IPS-20b (cell line): ENCODE measurements at regions not wholly inside any gene's neighbourhood (a gene's known extent, or its start where the extent isn't known, plus 50 kb on each side); places are given as distances from the start of the nearest gene placed in this dataset.

Experiments used
- H3K27ac ChIP-seq: one replicate; pipeline ENCODE4 v1.5.1; 2013; ENCODE audit warnings: low read length
- H3K27me3 ChIP-seq: 2 replicates; pipeline ENCODE4 v1.6.1; 2013; ENCODE audit warnings: mild to moderate bottlenecking, low read length, inconsistent platforms; ENCODE audit not compliant: insufficient read depth
- H3K36me3 ChIP-seq: 2 replicates; pipeline ENCODE4 v1.6.1; 2013; ENCODE audit warnings: low read depth, mild to moderate bottlenecking, inconsistent platforms, low read length, moderate library complexity; ENCODE audit not compliant: insufficient read depth
- H3K4me1 ChIP-seq: 2 replicates; pipeline ENCODE4 v1.6.1; 2013; ENCODE audit warnings: mild to moderate bottlenecking, control low read depth, inconsistent platforms, low read length, moderate library complexity; ENCODE audit not compliant: insufficient read depth
- H3K4me3 ChIP-seq: 2 replicates; pipeline ENCODE4 v1.5.1; 2013; ENCODE audit warnings: mild to moderate bottlenecking, low read length, inconsistent platforms
- H3K9ac ChIP-seq: 2 replicates; pipeline ENCODE4 v1.6.1; 2013; ENCODE audit warnings: low read depth, mild to moderate bottlenecking, inconsistent platforms, low read length, moderate library complexity
- H3K9me3 ChIP-seq: 2 replicates; pipeline ENCODE4 v1.6.1; 2013; ENCODE audit warnings: mild to moderate bottlenecking, low read depth, low read length, inconsistent platforms; ENCODE audit not compliant: insufficient read depth

DNA sequence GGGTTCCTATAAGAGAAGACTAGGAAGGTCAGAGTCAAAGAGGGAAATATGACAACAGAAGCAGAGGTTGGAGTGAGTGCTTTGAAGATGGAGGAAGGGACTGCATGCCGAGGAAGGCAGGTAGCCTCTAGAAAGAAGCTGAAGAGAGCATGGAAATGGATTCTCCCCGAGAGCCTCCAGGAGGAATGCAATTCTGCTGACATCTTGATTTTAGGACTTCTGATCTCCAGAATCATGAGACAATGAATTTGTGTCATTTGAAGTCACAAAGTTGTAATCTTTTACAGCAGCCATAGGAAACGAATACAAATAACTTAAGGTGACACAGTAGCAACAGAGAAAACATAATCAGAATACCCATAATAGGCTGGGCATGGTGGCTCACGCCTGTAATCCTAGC lies 69.2 kb upstream of the UBAC2 start:
- H3K9ac ChIP-seq = no peak overlapping the region
- H3K4me3 ChIP-seq = no peak overlapping the region
- no peaks in the 10 kb centered on the region for H3K27me3 ChIP-seq
- no peak overlapping the region for H3K27ac ChIP-seq
- H3K9me3 ChIP-seq = no peaks in the 10 kb centered on the region
- no peaks in the 10 kb centered on the region for H3K36me3 ChIP-seq
- H3K4me1 ChIP-seq = no peaks in the 10 kb centered on the region

GRCh38 chr13:99132295-99132835 lies 68.3 kb upstream of the UBAC2 start:
- H3K9me3 ChIP-seq = no peaks in the 10 kb centered on the region
- no peaks in the 10 kb centered on the region for H3K4me1 ChIP-seq
- H3K36me3 ChIP-seq = no peaks in the 10 kb centered on the region
- H3K9ac ChIP-seq = no peak overlapping the region
- H3K27me3 ChIP-seq = no peaks in the 10 kb centered on the region
- H3K27ac ChIP-seq = no peak overlapping the region
- no peak overlapping the region for H3K4me3 ChIP-seq

DNA sequence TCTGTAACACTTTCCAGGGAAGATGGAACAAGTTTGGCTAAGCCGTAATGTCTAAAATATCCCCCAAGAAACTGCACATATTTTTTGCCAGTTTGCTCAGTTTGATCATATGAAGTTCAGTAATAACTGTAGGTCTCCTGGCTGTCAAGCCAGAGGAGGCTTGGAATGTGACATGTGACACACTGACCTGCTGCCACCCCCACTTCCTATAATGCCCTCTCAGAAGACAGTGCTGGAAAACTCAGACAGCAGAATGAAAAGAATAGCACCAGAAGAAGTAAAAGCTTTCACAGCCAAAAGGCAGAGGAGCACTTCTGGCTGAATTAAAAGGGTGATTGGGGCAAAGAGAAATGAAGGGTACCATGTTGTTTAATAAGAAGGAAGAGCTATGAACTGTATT lies 67.4 kb upstream of the UBAC2 start:
- Histone ChIP-seq H3K9ac (no peak overlapping the region), H3K9me3 (no peaks in the 10 kb centered on the region), H3K36me3 (no peaks in the 10 kb centered on the region), H3K27me3 (no peaks in the 10 kb centered on the region), H3K27ac (no peak overlapping the region), H3K4me1 (no peaks in the 10 kb centered on the region), H3K4me3 (no peak overlapping the region)

GRCh38 chr13:99133848-99134247 lies 66.8 kb upstream of the UBAC2 start:
- Histone ChIP-seq H3K27ac (no peak overlapping the region), H3K4me3 (no peak overlapping the region), H3K4me1 (no peaks in the 10 kb centered on the region), H3K27me3 (no peaks in the 10 kb centered on the region), H3K9ac (no peak overlapping the region), H3K9me3 (no peaks in the 10 kb centered on the region), H3K36me3 (no peaks in the 10 kb centered on the region)

DNA sequence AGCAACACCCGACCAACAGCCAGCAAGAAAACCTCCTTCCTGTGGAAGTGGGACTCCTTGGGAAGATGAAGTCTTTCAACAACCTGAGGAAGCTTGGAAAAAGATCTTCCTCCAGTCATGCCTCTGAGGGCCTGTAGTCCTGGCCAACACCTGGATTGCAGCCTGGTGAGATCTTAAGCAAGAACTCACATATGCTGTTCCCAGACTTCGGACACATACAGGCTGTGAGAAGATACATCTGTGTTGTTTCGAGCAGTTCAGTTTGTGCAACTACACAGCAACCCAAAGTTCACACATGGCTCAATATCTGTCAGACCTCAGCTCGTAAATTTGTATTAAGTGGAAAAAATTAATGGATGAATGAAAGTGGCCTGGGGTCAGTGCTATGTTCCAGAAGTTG lies 65.1 kb upstream of the UBAC2 start:
- no peaks in the 10 kb centered on the region for H3K4me1 ChIP-seq
- H3K9ac ChIP-seq = no peak overlapping the region
- no peak overlapping the region for H3K4me3 ChIP-seq
- H3K36me3 ChIP-seq = no peaks in the 10 kb centered on the region
- H3K27me3 ChIP-seq = no peaks in the 10 kb centered on the region
- H3K9me3 ChIP-seq = no peaks in the 10 kb centered on the region; the same call in 1 of the 2 replicates
- H3K27ac ChIP-seq = no peak overlapping the region

- H3K4me3 ChIP-seq = no peak overlapping the region
- H3K4me1 ChIP-seq = no peaks in the 10 kb centered on the region
- H3K9ac ChIP-seq = no peak overlapping the region
- H3K27ac ChIP-seq = no peak overlapping the region
- H3K27me3 ChIP-seq = no peaks in the 10 kb centered on the region
- H3K36me3 ChIP-seq = no peaks in the 10 kb centered on the region
- peaks cover 4% of the 10 kb centered on the region for H3K9me3 ChIP-seq
Measured at GRCh38 chr13:99136427-99136954, 64.2 kb upstream of the UBAC2 start.

GRCh38 chr13:99140831-99141230 lies 59.8 kb upstream of the UBAC2 start:
- Histone ChIP-seq H3K4me3 (no peak overlapping the region), H3K27me3 (no peaks in the 10 kb centered on the region), H3K27ac (no peak overlapping the region), H3K4me1 (no peaks in the 10 kb centered on the region), H3K9me3 (peaks cover 6% of the 10 kb centered on the region), H3K36me3 (no peaks in the 10 kb centered on the region), H3K9ac (no peak overlapping the region)

- no peak overlapping the region for H3K9ac ChIP-seq
- H3K27ac ChIP-seq = no peak overlapping the region
- H3K9me3 ChIP-seq = peaks cover 6% of the 10 kb centered on the region
- H3K4me1 ChIP-seq = no peaks in the 10 kb centered on the region
- H3K4me3 ChIP-seq = no peak overlapping the region
- H3K27me3 ChIP-seq = no peaks in the 10 kb centered on the region
- H3K36me3 ChIP-seq = no peaks in the 10 kb centered on the region
Measured at GRCh38 chr13:99143904-99144303, 56.8 kb upstream of the UBAC2 start.

GRCh38 chr13:99144306-99144705 lies 56.3 kb upstream of the UBAC2 start:
- Histone ChIP-seq H3K9ac (no peak overlapping the region), H3K4me1 (no peaks in the 10 kb centered on the region), H3K4me3 (no peak overlapping the region), H3K27ac (no peak overlapping the region), H3K36me3 (no peaks in the 10 kb centered on the region), H3K9me3 (peaks cover 6% of the 10 kb centered on the region), H3K27me3 (no peaks in the 10 kb centered on the region)

DNA sequence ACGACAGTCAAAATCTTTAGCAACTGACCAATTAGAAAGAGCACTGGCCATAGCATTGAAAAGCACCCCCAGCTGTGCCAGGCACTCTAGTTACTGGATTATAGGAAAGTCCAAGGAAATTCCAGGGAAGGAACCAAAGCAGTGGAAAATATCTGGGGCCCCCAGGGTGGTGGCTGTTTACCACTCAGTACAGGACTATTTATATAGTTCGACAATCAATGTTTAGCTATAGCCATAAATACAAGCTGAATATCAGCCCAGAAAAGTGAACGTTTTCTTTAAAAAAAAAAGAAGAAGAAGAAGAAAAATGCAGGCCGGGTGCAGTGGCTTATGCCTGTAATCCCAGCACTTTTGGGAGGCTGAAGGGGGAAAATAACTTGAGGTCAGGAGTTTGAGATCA lies 55.2 kb upstream of the UBAC2 start:
- Histone ChIP-seq H3K27me3 (no peaks in the 10 kb centered on the region), H3K9ac (no peak overlapping the region), H3K36me3 (no peaks in the 10 kb centered on the region), H3K4me1 (no peaks in the 10 kb centered on the region), H3K27ac (no peak overlapping the region), H3K4me3 (no peak overlapping the region), H3K9me3 (peaks cover 6% of the 10 kb centered on the region)

DNA sequence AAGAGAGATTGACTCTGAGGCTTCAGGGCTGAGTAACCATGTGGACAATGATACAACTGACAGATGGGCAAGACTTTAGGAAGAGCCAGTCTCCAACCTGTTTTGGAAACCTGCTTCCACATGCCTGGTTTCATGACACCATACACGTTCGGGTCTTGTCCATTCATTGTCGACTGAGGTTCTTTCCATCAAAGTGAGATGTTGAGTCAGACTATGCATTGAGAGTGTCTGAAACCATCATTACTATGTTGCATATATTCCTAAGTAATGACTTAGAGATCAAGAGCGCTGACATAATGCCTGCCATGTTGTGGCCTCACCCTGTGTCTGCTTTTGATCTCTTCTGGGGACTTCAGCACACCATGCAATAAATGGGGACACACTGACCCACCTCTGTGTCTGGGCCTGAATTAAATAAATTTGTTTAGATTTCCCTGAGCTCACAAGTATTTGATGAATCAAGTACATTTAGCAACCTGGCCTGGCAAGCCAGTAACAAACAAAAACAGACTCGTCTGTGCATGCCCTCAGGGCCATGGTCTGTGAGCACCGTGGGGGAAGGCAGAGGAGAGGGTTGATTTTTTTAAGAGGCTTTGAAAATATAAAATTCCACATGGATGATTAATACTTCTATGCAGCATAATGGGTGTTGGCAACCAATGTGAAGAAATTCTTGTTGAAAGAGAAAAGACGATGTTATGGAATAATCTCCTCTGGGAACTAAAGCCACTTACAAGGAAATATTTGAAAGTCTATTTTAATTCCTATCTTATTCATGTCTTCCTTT lies 49.9 kb upstream of the UBAC2 start:
- H3K4me3 ChIP-seq = no peak overlapping the region
- no peak overlapping the region for H3K9ac ChIP-seq
- no peaks in the 10 kb centered on the region for H3K9me3 ChIP-seq
- H3K4me1 ChIP-seq = no peaks in the 10 kb centered on the region; the same call in 1 of the 2 replicates
- H3K27me3 ChIP-seq = no peaks in the 10 kb centered on the region
- no peak overlapping the region for H3K27ac ChIP-seq
- no peaks in the 10 kb centered on the region for H3K36me3 ChIP-seq
